ENCODE measurements at regions not wholly inside any gene's neighbourhood (a gene's known extent, or its start where the extent isn't known, plus 50 kb on each side); places are given as distances from the start of the nearest gene placed in this dataset.
"Not testable (repeated sequence)": the region's sequence is repeated elsewhere in the genome, so short reads cannot be mapped to it uniquely, and the experiment has no call there.

DNA sequence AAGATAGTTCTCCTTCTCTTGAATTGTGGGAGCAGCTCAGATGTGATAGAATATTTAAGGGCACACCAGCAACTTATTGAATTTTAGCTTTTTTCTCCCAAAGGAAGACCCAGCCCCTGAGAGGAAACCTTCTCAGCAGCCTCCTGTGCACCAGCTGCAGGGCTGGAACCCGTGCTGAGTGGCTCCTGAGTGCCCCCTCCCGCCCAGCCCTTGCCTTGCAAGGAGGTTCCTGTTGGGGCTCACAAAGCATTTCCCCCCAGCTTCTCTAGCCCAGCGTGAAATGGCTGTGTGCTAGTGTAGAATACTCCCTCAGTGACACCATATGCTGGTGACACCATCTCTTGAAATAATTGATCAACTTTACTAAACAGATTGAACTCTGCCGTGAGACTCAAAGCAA is 1180.1 kb downstream of the TMEM121 start:
- TF ChIP-seq, protein P1, sequence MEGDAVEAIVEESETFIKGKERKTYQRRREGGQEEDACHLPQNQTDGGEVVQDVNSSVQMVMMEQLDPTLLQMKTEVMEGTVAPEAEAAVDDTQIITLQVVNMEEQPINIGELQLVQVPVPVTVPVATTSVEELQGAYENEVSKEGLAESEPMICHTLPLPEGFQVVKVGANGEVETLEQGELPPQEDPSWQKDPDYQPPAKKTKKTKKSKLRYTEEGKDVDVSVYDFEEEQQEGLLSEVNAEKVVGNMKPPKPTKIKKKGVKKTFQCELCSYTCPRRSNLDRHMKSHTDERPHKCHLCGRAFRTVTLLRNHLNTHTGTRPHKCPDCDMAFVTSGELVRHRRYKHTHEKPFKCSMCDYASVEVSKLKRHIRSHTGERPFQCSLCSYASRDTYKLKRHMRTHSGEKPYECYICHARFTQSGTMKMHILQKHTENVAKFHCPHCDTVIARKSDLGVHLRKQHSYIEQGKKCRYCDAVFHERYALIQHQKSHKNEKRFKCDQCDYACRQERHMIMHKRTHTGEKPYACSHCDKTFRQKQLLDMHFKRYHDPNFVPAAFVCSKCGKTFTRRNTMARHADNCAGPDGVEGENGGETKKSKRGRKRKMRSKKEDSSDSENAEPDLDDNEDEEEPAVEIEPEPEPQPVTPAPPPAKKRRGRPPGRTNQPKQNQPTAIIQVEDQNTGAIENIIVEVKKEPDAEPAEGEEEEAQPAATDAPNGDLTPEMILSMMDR (IDR thresholded peaks at IDR 0.05): not testable (repeated sequence)
- TF ChIP-seq POLR2A (IDR thresholded peaks at IDR 0.05): not testable (repeated sequence)
